HS-5 (cell line): ENCODE measurements at regions not wholly inside any gene's neighbourhood (a gene's known extent, or its start where the extent isn't known, plus 50 kb on each side); places are given as distances from the start of the nearest gene placed in this dataset.
"Not testable (repeated sequence)": the region's sequence is repeated elsewhere in the genome, so short reads cannot be mapped to it uniquely, and the experiment has no call there.

Experiments
- DNase-seq: peaks from one replicate; pipeline ENCODE4 v3.0.0-alpha.2; 2012; ENCODE audit warnings: low read depth

DNA sequence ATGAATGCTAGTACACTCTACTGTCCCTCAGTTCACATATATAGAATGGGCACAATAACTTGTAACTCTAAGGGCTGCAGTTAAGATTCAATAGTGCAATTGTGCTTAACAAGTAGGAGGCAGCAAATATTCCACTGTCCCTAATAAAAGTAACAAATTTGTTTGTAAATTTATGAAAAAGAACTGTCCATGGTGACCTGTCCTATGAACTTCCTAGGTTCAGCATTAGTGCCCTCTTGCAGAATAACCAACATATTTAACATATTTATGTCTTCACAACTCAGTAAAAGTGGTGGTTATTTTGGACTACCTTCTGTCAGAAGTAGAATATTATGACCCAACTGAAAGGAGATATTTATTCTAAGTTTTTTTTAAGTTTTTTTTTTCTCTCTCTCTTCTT lies 327.8 kb downstream of the CENPW start:
- DNase-seq, result no peak

GRCh38 chr6:126672649-126673048 lies 332.7 kb downstream of the CENPW start:
- DNase-seq, result no peak

- DNase-seq, result not testable (repeated sequence)
Observed at GRCh38 chr6:126673749-126674148, 333.8 kb downstream of the CENPW start.

DNA sequence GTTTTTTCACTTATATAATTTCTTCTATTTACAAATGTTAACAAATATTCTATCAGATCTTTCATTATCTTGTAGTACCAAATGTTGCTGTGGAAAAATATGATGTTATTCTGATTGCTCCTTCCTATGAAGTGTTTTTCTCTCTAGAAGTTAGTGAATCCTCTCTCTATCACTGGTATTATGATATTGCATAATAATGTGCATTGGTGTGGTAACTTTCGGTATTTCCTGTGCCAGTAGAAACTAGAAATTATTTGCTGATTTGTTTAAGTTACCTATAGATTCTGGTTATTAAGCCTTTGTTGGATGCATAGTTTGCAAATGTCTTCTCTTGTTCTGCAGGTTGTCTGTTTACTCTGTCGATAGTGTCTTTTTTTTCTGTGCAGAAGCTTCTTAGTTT lies 342.5 kb downstream of the CENPW start:
- no peak for DNase-seq

- no peak for DNase-seq
Observed at GRCh38 chr6:126685182-126685581, 345.3 kb downstream of the CENPW start.

- no peak for DNase-seq
Observed at GRCh38 chr6:126696921-126697693, 357.2 kb downstream of the CENPW start.

- no peak for DNase-seq
Observed at GRCh38 chr6:126698732-126699240, 358.9 kb downstream of the CENPW start.

GRCh38 chr6:126701676-126702560 lies 362.0 kb downstream of the CENPW start:
- no peak for DNase-seq

DNA sequence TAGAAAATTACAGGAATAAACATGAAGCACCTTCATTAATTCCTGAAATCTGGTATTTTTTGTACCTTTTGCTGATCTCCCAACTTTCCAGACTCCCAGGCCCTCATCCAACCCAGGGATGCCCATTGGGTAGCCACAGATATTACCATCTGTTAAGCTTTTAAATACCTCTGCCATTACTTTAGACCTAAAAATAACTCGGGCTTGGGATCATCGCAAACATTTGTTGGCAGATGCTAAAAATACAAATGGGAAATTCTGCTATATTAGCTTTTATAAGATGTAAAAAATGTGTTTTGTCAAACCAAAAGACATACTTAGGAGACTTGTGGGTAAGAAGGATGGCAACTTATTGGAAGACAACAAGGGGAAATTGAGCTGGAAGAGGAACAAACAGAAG lies 376.1 kb downstream of the CENPW start:
- DNase-seq, result no peak

DNA sequence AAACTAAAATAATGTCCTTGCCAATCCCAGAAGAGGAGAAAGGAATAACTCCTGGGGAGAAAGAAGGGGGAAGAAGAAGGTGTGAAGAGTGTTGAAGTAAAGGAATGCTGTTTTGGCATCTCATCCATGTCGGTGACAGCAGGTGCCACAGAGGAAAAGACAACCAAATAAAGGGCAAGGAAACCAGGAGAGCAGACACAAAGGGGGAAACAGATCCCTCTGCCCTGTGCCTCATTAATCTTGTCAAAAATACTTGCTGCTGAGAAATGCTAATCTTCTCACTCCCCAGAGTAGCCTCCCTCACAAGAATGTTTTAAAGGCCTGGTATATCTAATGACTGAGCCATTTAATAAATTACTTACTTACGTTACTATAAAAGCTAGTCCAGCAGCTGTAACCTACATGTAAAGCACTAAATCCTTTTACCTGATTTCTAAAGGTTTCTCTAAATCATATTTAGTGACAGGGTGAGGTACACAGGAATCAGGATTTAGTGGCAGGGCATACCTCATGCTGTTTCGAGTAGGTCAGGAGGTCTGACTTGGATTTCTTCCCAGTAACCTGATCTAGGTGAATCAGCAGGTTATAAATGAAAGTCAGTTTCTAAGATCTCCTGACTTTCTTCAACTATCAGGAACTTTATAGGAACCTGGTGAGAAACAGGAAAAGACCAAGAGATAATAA lies 377.1 kb downstream of the CENPW start:
- DNase-seq, result no peak

DNA sequence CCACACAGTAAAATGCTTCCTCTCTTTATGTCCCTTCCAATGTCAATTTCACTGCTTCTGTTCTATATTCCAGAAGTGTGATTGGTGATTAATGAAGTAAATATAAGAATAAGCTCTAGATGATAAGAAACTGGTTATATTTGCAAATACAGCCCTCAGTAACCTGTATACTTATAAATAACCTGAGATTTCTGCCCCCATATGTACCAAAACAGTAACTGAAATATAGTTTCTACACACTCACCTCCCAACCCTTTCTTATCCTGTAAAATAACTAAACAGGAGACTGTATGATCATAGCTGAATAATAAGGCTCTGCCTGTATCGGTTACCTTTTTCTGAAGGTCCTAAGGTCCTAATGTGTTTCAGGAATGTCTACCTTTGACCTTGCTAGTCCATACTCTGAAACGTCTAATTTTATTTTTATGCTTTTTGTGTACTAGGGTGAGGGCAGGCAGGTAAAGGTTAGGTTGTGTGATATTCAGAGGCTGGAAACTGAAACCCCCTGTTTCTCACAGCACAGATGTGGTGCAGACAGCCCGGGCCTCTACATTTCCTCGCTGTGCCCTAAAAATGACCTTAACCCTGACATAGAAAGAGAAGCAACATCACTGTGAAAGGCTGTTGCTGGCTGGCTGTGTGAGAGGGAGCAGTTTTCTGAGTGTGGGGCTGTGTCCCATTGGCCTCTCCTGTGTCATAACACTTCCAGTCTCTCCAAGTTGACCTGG lies 378.8 kb downstream of the CENPW start:
- DNase-seq, result no peak

- peak; percentile 9 for DNase-seq
Observed at GRCh38 chr6:126720304-126720703, 380.4 kb downstream of the CENPW start.

DNA sequence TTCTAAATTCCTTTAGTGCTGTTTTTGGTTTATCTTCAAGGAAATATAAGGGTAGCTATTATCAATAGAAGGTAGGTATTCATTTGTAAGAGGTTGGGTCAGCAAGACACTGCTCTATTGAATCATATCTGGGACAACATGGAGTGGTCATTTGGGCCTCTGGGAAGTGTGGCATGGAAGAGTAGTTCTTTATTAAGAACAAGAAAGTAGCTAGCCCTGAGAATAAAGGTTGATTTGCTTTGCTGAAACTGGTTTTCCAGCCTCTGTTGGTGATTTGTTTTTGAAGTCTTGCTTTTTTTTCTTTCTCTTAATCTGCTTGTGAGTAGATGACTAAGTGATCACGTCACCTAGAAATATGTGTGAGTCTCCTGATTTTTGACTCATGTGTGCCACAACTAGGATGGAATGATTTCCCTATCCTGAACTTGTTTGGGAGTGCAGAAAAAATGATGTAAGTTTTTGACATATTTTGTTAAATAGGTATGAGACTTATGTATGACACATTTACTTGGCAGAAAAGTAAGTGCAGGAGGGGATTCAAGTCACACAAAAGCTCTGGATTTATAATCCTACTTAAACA lies 381.8 kb downstream of the CENPW start:
- DNase-seq, result peak; percentile 92

GRCh38 chr6:126722411-126722810 lies 382.5 kb downstream of the CENPW start:
- no peak for DNase-seq

GRCh38 chr6:126723541-126724170 lies 383.7 kb downstream of the CENPW start:
- DNase-seq, result no peak

GRCh38 chr6:126724821-126725220 lies 384.9 kb downstream of the CENPW start:
- DNase-seq, result no peak

DNA sequence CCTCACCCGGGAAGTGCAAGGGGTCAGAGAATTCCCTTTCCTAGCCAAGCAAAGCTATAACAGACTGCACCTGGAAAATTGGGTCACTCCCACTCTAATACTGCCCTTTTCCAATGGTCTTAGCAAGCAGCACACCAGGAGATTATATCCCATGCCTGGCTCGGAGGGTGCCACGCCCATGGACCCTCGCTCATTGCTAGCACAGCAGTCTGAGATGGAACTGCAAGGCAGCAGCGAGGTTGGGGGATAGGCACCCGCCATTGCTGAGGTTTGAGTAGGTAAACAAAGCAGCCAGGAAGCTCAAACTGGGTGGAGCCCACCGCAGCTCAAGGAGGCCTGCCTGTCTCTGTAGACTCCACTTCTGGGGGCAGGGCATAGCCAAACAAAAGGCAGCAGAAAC lies 386.5 kb downstream of the CENPW start:
- DNase-seq, result not testable (repeated sequence)

- DNase-seq, result no peak
Observed at GRCh38 chr6:126738146-126738545, 380.3 kb upstream of the RSPO3 start.

GRCh38 chr6:126738641-126739040 lies 379.8 kb upstream of the RSPO3 start:
- no peak for DNase-seq

DNA sequence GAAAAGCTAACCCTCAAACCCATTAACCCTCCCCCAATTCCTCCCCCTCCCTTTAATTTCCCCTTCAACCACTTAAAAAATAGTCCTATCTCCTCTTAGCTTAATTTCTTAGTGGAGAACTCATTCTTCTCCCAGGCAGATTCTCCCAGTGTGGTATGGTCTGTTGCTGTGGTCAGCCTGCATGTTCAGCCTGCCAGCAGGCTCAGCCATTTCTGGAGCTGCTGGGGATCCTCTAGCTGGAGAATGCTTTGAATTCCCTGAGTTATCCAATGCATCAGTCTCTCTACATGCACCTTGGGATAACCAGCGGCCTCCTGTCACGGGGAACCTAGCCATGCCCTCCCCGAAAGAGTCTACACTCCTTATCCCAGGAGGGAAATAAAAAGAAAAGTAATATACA lies 375.4 kb upstream of the RSPO3 start:
- no peak for DNase-seq
